MM.1S (cell line): ENCODE measurements at regions not wholly inside any gene's neighbourhood (a gene's known extent, or its start where the extent isn't known, plus 50 kb on each side); places are given as distances from the start of the nearest gene placed in this dataset.

Experiments used
- DNase-seq: peaks from one replicate; pipeline ENCODE4 v3.0.0-alpha.2; 2015
- H2AFZ ChIP-seq: fragments of 300-600 bp; sonication (generic); 2 replicates; pipeline ENCODE4 v1.6.0; 2016; ENCODE audit warnings: antibody characterized with exemption, low read length
- H3F3A ChIP-seq: fragments of 300-600 bp; sonication (generic); 2 replicates; pipeline ENCODE4 v1.6.1; 2016; ENCODE audit warnings: mild to moderate bottlenecking, antibody characterized with exemption, low read length, moderate library complexity, mixed read lengths; ENCODE audit not compliant: insufficient read depth
- H3K27ac ChIP-seq: fragments of 300-600 bp; sonication (generic); 2 replicates; pipeline ENCODE4 v1.5.1; 2016; ENCODE audit warnings: mild to moderate bottlenecking, low read length
- H3K27me3 ChIP-seq: fragments of 300-600 bp; sonication (generic); replicated peaks from 2 replicates; pipeline ENCODE4 v1.6.0; 2016; ENCODE audit warnings: low read length; ENCODE audit not compliant: insufficient read depth
- H3K36me3 ChIP-seq: fragments of 300-600 bp; sonication (generic); replicated peaks from 2 replicates; pipeline ENCODE4 v1.6.1; 2016; ENCODE audit warnings: mild to moderate bottlenecking, low read length, mixed read lengths; ENCODE audit not compliant: insufficient read depth
- H3K4me1 ChIP-seq: fragments of 300-600 bp; sonication (generic); 2 replicates; pipeline ENCODE4 v1.6.1; 2016; ENCODE audit warnings: low read length, mixed read lengths
- H3K4me2 ChIP-seq: fragments of 300-600 bp; sonication (generic); 2 replicates; pipeline ENCODE4 v1.6.0; 2016; ENCODE audit warnings: low read depth, low read length
- H3K4me3 ChIP-seq: fragments of 300-600 bp; sonication (generic); 2 replicates; pipeline ENCODE4 v1.5.1; 2016; ENCODE audit warnings: low read length, mixed read lengths
- H3K79me2 ChIP-seq: fragments of 300-600 bp; sonication (generic); 2 replicates; pipeline ENCODE4 v1.6.1; 2016; ENCODE audit warnings: mixed run types, low read length, mixed read lengths
- H3K9ac ChIP-seq: fragments of 300-600 bp; sonication (generic); 2 replicates; pipeline ENCODE4 v1.6.1; 2016; ENCODE audit warnings: low read length, mixed read lengths
- H3K9me2 ChIP-seq: fragments of 300-600 bp; sonication (generic); replicated peaks from 2 replicates; pipeline ENCODE4 v1.6.1; 2016; ENCODE audit warnings: mild to moderate bottlenecking, low read length, mixed read lengths; ENCODE audit not compliant: insufficient read depth
- H3K9me3 ChIP-seq: fragments of 300-600 bp; sonication (generic); replicated peaks from 2 replicates; pipeline ENCODE4 v1.6.1; 2016; ENCODE audit warnings: mild to moderate bottlenecking, low read length, mixed read lengths; ENCODE audit not compliant: insufficient read depth
- H4K20me1 ChIP-seq: fragments of 300-600 bp; sonication (generic); 2 replicates; pipeline ENCODE4 v1.6.1; 2016; ENCODE audit warnings: mild to moderate bottlenecking, low read length, moderate library complexity, mixed read lengths; ENCODE audit not compliant: insufficient read depth
- CTCF ChIP-seq: fragments of 300-600 bp; sonication (generic); IDR thresholded peaks from 2 replicates; pipeline ENCODE4 v1.5.1; 2016; ENCODE audit warnings: antibody characterized with exemption, low read length, mixed read lengths
- EZH2 ChIP-seq: fragments of 300-600 bp; sonication (generic); optimal IDR thresholded peaks from 2 replicates; pipeline ENCODE3; 2017; ENCODE audit warnings: low read depth, mild to moderate bottlenecking, antibody characterized with exemption, low read length, mixed read lengths
- EZH2phosphoT487 ChIP-seq: fragments of 300-600 bp; sonication (generic); IDR thresholded peaks from 2 replicates; pipeline ENCODE4 v1.6.1; 2018; ENCODE audit warnings: antibody characterized with exemption, low read length

GRCh38 chr3:148023994-148024393 lies 614.8 kb downstream of the ZIC1 start:
- Histone ChIP-seq H3K27ac (no peak overlapping the region), H3K4me3 (no peak overlapping the region), H3K9me3 (no peaks in the 10 kb centered on the region), H3K4me1 (no peaks in the 10 kb centered on the region), H3K36me3 (no peaks in the 10 kb centered on the region), H3K27me3 (no peaks in the 10 kb centered on the region), H3K4me2 (no peak overlapping the region), H3K9ac (no peak overlapping the region), H2AFZ (no peak overlapping the region), H4K20me1 (no peaks in the 10 kb centered on the region), H3K79me2 (no peaks in the 10 kb centered on the region), H3F3A (no peaks in the 10 kb centered on the region), H3K9me2 (no peaks in the 10 kb centered on the region)
- no peak for DNase-seq
- TF ChIP-seq EZH2phosphoT487 = no peak
- TF ChIP-seq CTCF = no peak
- no peak for TF ChIP-seq EZH2

- H3K4me3 ChIP-seq = no peak overlapping the region
- no peak overlapping the region for H2AFZ ChIP-seq
- H3K4me2 ChIP-seq = no peak overlapping the region
- H3F3A ChIP-seq = no peaks in the 10 kb centered on the region
- H3K4me1 ChIP-seq = no peaks in the 10 kb centered on the region
- H3K36me3 ChIP-seq = no peaks in the 10 kb centered on the region
- no peaks in the 10 kb centered on the region for H3K79me2 ChIP-seq
- TF ChIP-seq EZH2phosphoT487 (no peak), CTCF (no peak), EZH2 (no peak)
- no peaks in the 10 kb centered on the region for H3K27me3 ChIP-seq
- no peaks in the 10 kb centered on the region for H3K9me3 ChIP-seq
- no peaks in the 10 kb centered on the region for H4K20me1 ChIP-seq
- no peak for DNase-seq
- H3K9ac ChIP-seq = no peak overlapping the region
- H3K9me2 ChIP-seq = no peaks in the 10 kb centered on the region
- H3K27ac ChIP-seq = no peak overlapping the region
Observed at GRCh38 chr3:148026009-148026588, 616.9 kb downstream of the ZIC1 start.

- DNase-seq = no peak
- no peaks in the 10 kb centered on the region for H3K4me1 ChIP-seq
- TF ChIP-seq EZH2phosphoT487 = no peak
- no peak for TF ChIP-seq CTCF
- no peak for TF ChIP-seq EZH2
- no peaks in the 10 kb centered on the region for H3K9me2 ChIP-seq
- no peak overlapping the region for H2AFZ ChIP-seq
- no peaks in the 10 kb centered on the region for H3K9me3 ChIP-seq
- H4K20me1 ChIP-seq = no peaks in the 10 kb centered on the region
- no peaks in the 10 kb centered on the region for H3K27me3 ChIP-seq
- no peaks in the 10 kb centered on the region for H3F3A ChIP-seq
- H3K4me2 ChIP-seq = no peak overlapping the region
- H3K4me3 ChIP-seq = no peak overlapping the region
- H3K27ac ChIP-seq = no peak overlapping the region
- H3K9ac ChIP-seq = no peak overlapping the region
- H3K36me3 ChIP-seq = no peaks in the 10 kb centered on the region
- no peaks in the 10 kb centered on the region for H3K79me2 ChIP-seq
Observed at GRCh38 chr3:148030975-148031374, 621.8 kb downstream of the ZIC1 start.
